ENCODE measurements at regions not wholly inside any gene's neighbourhood (a gene's known extent, or its start where the extent isn't known, plus 50 kb on each side); places are given as distances from the start of the nearest gene placed in this dataset.

DNA sequence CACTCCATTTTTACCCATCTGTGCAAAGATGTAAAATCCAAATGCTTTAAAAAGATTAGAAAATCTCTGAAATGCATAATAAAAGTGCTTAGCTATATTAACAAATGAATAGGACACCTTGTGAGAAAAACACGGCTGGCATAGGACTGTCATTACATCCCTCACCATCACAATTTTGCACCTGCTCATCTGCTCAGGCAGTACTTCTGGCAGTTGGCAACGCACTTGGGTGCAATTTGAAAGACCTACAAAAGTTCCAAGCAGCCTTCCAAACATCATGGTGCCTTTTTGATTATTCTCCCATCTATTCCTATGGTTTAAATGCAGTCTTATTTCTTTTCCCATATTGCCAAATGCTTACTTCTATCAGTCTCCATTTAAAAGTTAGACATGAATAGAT, 501.8 kb downstream of the ENC1 start:
- no peak overlapping the region for H2AFZ ChIP-seq (ENCODE audit: control insufficient read depth, low read depth, low read length)
- H3K36me3 ChIP-seq (ENCODE audit: control insufficient read depth in 2 of 2, insufficient read depth in 2 of 2, low read length in 1 of 2): no peaks in the 10 kb centered on the region
- H4K20me1 ChIP-seq (ENCODE audit: control insufficient read depth, insufficient read depth): no peaks in the 10 kb centered on the region
- SMC1A ChIA-PET (ENCODE audit: uncharacterized antibody, unreplicated experiment): no interaction called here
- no peak for TF ChIP-seq RAD51 (IDR thresholded peaks at IDR 0.05)
- no peak for TF ChIP-seq ZSCAN29 (IDR thresholded peaks at IDR 0.05)
- TF ChIP-seq, protein P1, sequence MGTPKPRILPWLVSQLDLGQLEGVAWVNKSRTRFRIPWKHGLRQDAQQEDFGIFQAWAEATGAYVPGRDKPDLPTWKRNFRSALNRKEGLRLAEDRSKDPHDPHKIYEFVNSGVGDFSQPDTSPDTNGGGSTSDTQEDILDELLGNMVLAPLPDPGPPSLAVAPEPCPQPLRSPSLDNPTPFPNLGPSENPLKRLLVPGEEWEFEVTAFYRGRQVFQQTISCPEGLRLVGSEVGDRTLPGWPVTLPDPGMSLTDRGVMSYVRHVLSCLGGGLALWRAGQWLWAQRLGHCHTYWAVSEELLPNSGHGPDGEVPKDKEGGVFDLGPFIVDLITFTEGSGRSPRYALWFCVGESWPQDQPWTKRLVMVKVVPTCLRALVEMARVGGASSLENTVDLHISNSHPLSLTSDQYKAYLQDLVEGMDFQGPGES (IDR thresholded peaks at IDR 0.05): no peak
- no peak for TF ChIP-seq MEF2B (IDR thresholded peaks at IDR 0.05; ENCODE audit: partially characterized antibody, poor library complexity, severe bottlenecking)
- TF ChIP-seq YY1 (IDR thresholded peaks at IDR 0.05; ENCODE audit: low read depth, low read length): no peak
- TF ChIP-seq NR2C1 (IDR thresholded peaks at IDR 0.05): no peak
- no peak for TF ChIP-seq CBX5 (IDR thresholded peaks at IDR 0.05; ENCODE audit: low read depth)
- no peak for TF ChIP-seq PML (IDR thresholded peaks at IDR 0.05; ENCODE audit: low read length)
- no peak for TF ChIP-seq MYB (IDR thresholded peaks at IDR 0.05; ENCODE audit: borderline replicate concordance, low read depth, low read length)
- TF ChIP-seq, protein P2, sequence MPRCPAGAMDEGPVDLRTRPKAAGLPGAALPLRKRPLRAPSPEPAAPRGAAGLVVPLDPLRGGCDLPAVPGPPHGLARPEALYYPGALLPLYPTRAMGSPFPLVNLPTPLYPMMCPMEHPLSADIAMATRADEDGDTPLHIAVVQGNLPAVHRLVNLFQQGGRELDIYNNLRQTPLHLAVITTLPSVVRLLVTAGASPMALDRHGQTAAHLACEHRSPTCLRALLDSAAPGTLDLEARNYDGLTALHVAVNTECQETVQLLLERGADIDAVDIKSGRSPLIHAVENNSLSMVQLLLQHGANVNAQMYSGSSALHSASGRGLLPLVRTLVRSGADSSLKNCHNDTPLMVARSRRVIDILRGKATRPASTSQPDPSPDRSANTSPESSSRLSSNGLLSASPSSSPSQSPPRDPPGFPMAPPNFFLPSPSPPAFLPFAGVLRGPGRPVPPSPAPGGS (IDR thresholded peaks at IDR 0.05; ENCODE audit: borderline replicate concordance, insufficient read depth, low read depth, low read length, poor library complexity, severe bottlenecking): no peak
- no peak for TF ChIP-seq KAT2A (conservative IDR thresholded peaks at IDR 0.05; ENCODE audit: control insufficient read depth, low read depth, low read length)
- no peak for TF ChIP-seq SMAD5 (IDR thresholded peaks at IDR 0.05; ENCODE audit: low read depth)
- TF ChIP-seq ASH2L (IDR thresholded peaks at IDR 0.05; ENCODE audit: borderline replicate concordance, low read depth): no peak
- no peak overlapping the region for H3K27ac ChIP-seq (ENCODE audit: control insufficient read depth, insufficient read depth)
- in situ Hi-C loops (cut with MboI): no loop called here
- RAD21 ChIA-PET (ENCODE audit: unreplicated experiment): no interaction called here
- no peaks in the 10 kb centered on the region for H3K4me1 ChIP-seq (ENCODE audit: control insufficient read depth, insufficient read depth, low read length)
- ATAC-seq: no peak
- DNase-seq (ENCODE audit: low read depth, low spot score): no peak
- intact Hi-C loops (cut with micrococcal nuclease; ENCODE audit: unreplicated experiment): no loop called here
- FAIRE-seq: no peak
- H3K4me3 ChIP-seq: no peak overlapping the region
- CTCF ChIA-PET: no interaction called here
- 29% methylated on average over 2 of the region's 2 CpGs for WGBS (ENCODE audit: insufficient coverage, insufficient replicate concordance, low lambda C conversion rate, missing lambda C conversion rate)
- no peaks in the 10 kb centered on the region for H3K79me2 ChIP-seq (ENCODE audit: control insufficient read depth, insufficient read depth, low read length)
- no peak overlapping the region for H3K4me2 ChIP-seq (ENCODE audit: control insufficient read depth, insufficient read depth)
- peaks cover 0 to 2% of the 10 kb centered on the region in 2 experiments; a peak in 1 of 4 replicates for H3K27me3 ChIP-seq (replicated peaks in 1 of 2; ENCODE audit: control insufficient read depth in 2 of 2, insufficient read depth in 2 of 2, low read length in 1 of 2)
- BruUV-seq (replicated peaks): no TSS peak
- H3K9me3 ChIP-seq (replicated peaks; ENCODE audit: control insufficient read depth, insufficient read depth, low read length): no peaks in the 10 kb centered on the region
- no peak overlapping the region for H3K9ac ChIP-seq (ENCODE audit: control insufficient read depth, insufficient read depth, low read length)
- POLR2A ChIA-PET: no interaction called here
